Keratinocyte (primary cell): ENCODE measurements at regions not wholly inside any gene's neighbourhood (a gene's known extent, or its start where the extent isn't known, plus 50 kb on each side); places are given as distances from the start of the nearest gene placed in this dataset.

Experiments
- DNase-seq: peaks from one replicate; pipeline ENCODE4 v3.0.0-alpha.2; 2011; ENCODE audit warnings: low read depth, missing footprints, low spot score
- FAIRE-seq: peaks from 2 replicates; lab custom pipeline; 2011; peaks lifted over from hg19 to GRCh38; lab: Jason Lieb, UNC
- H2AFZ ChIP-seq: 2 replicates; pipeline ENCODE4 v1.6.0; 2012; ENCODE audit warnings: low read length, control low read depth, inconsistent platforms; ENCODE audit not compliant: control insufficient read depth
- H3K27ac ChIP-seq: 2 replicates; pipeline ENCODE4 v1.5.1; 2011; ENCODE audit warnings: low read length; ENCODE audit not compliant: control insufficient read depth, insufficient read depth
- H3K27me3 ChIP-seq: 3 replicates; pipeline ENCODE4 v1.6.0; 2011; ENCODE audit warnings: low read length; ENCODE audit not compliant: control insufficient read depth, insufficient read depth; ENCODE audit errors: extremely low read depth
- H3K36me3 ChIP-seq, 2 experiments: 2 replicates in 1 of 2; 3 replicates in 1 of 2; pipeline ENCODE4 v1.5.1; 2011; ENCODE audit warnings: low read length in 2 of 2, mild to moderate bottlenecking in 1 of 2; ENCODE audit not compliant: control insufficient read depth in 2 of 2, insufficient read depth in 2 of 2; ENCODE audit errors: extremely low read depth in 1 of 2
- H3K4me1 ChIP-seq: 3 replicates; pipeline ENCODE4 v1.5.1; 2011; ENCODE audit warnings: low read length; ENCODE audit not compliant: control insufficient read depth, insufficient read depth; ENCODE audit errors: extremely low read depth
- H3K4me2 ChIP-seq: 3 replicates; pipeline ENCODE4 v1.6.0; 2011; ENCODE audit warnings: low read depth, low read length; ENCODE audit not compliant: control insufficient read depth, insufficient read depth; ENCODE audit errors: extremely low read depth
- H3K4me3 ChIP-seq, 3 experiments: fragments of 200-600 bp in 1 of 3; sonication (generic) in 1 of 3; 2 replicates in 2 of 3; 3 replicates in 1 of 3; pipeline ENCODE4 v1.5.1; 2011 to 2016; ENCODE audit warnings: low read length in 3 of 3, mild to moderate bottlenecking in 3 of 3, control low read depth in 2 of 3, inconsistent platforms in 1 of 3, low read depth in 1 of 3, mixed read lengths in 1 of 3, mixed run types in 1 of 3, moderate library complexity in 1 of 3; ENCODE audit not compliant: control insufficient read depth in 2 of 3, insufficient read depth in 2 of 3; ENCODE audit errors: extremely low read depth in 1 of 3
- H3K79me2 ChIP-seq: 2 replicates; pipeline ENCODE4 v1.6.0; 2012; ENCODE audit warnings: low read length; ENCODE audit not compliant: control insufficient read depth, insufficient read depth
- H3K9ac ChIP-seq: 3 replicates; pipeline ENCODE4 v1.6.0; 2011; ENCODE audit warnings: low read length; ENCODE audit not compliant: control insufficient read depth, insufficient read depth; ENCODE audit errors: extremely low read depth
- H3K9me1 ChIP-seq: 3 replicates; pipeline ENCODE4 v1.6.0; 2011; ENCODE audit warnings: low read length; ENCODE audit not compliant: control insufficient read depth, insufficient read depth; ENCODE audit errors: extremely low read depth
- H3K9me3 ChIP-seq: 2 replicates; pipeline ENCODE4 v1.5.1; 2012; ENCODE audit warnings: low read depth, low read length; ENCODE audit not compliant: control insufficient read depth
- H4K20me1 ChIP-seq: 3 replicates; pipeline ENCODE4 v1.6.0; 2011; ENCODE audit warnings: low read length; ENCODE audit not compliant: control insufficient read depth, insufficient read depth; ENCODE audit errors: extremely low read depth
- EZH2 ChIP-seq: IDR thresholded peaks from one replicate; pipeline ENCODE4 v1.6.1; 2012; ENCODE audit warnings: inconsistent platforms, mild to moderate bottlenecking, low read length, moderate library complexity
- dilution Hi-C: fragments of 300-500 bp; cut with MboI; formaldehyde crosslinking; loops from one replicate; pipeline ENCODE4 v1.7.0; 2020; ENCODE audit warnings: low sequenced_read_pairs; ENCODE audit not compliant: extremely low pct_ligation_motif_present
- TF ChIP-seq, protein P1 (sequence below), 3 experiments: IDR thresholded peaks in 1 of 3; conservative IDR thresholded peaks in 1 of 3; optimal IDR thresholded peaks in 1 of 3; 2 replicates in 2 of 3; 3 replicates in 1 of 3; pipeline versions ENCODE3 to v1.5.1; 2011; ENCODE audit warnings: low read length in 3 of 3, mild to moderate bottlenecking in 3 of 3, moderate library complexity in 2 of 3, control low read depth in 1 of 3, inconsistent platforms in 1 of 3; ENCODE audit not compliant: insufficient read depth in 2 of 3; ENCODE audit errors: extremely low read depth in 1 of 3

DNA sequence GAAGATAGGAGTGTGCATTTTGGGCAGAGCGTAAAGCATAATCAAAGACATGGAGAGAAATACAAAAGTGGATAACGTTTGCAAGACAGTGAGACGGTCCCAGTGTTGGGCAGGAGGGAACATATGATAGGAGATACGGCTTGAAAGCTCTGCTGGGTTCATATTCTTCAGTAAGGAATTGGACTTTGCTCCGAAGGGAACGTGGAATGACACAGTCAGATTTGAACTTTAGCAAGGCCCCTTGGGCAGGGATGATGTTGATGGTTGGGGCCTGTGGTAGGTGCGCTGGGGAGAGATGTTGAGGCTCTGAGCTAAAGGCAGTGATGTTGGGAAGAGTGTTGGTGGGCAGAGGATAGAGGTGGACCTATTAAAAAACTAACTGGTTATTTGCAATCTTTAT lies 143.5 kb upstream of the TBX3 start:
- dilution Hi-C loops: no loop called here
- H2AFZ ChIP-seq: no peak overlapping the region
- H3K9ac ChIP-seq: no peak overlapping the region
- no peaks in the 10 kb centered on the region for H3K27me3 ChIP-seq
- H3K9me1 ChIP-seq: no peaks in the 10 kb centered on the region
- no peak for DNase-seq
- no peaks in the 10 kb centered on the region for H4K20me1 ChIP-seq
- no peaks in the 10 kb centered on the region for H3K4me1 ChIP-seq
- no peak for TF ChIP-seq EZH2
- TF ChIP-seq, protein P1, sequence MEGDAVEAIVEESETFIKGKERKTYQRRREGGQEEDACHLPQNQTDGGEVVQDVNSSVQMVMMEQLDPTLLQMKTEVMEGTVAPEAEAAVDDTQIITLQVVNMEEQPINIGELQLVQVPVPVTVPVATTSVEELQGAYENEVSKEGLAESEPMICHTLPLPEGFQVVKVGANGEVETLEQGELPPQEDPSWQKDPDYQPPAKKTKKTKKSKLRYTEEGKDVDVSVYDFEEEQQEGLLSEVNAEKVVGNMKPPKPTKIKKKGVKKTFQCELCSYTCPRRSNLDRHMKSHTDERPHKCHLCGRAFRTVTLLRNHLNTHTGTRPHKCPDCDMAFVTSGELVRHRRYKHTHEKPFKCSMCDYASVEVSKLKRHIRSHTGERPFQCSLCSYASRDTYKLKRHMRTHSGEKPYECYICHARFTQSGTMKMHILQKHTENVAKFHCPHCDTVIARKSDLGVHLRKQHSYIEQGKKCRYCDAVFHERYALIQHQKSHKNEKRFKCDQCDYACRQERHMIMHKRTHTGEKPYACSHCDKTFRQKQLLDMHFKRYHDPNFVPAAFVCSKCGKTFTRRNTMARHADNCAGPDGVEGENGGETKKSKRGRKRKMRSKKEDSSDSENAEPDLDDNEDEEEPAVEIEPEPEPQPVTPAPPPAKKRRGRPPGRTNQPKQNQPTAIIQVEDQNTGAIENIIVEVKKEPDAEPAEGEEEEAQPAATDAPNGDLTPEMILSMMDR (optimal IDR thresholded peaks at IDR 0.05 in 1 of 3, IDR thresholded peaks at IDR 0.05 in 1 of 3, conservative IDR thresholded peaks at IDR 0.05 in 1 of 3; ENCODE audit: extremely low read depth in 1 of 3, insufficient read depth in 2 of 3, low read length in 3 of 3): no peak
- H3K79me2 ChIP-seq: no peaks in the 10 kb centered on the region
- H3K9me3 ChIP-seq: no peaks in the 10 kb centered on the region
- H3K36me3 ChIP-seq: no peaks in the 10 kb centered on the region
- H3K27ac ChIP-seq: no peak overlapping the region
- H3K4me2 ChIP-seq: no peak overlapping the region
- no peak for FAIRE-seq
- H3K4me3 ChIP-seq: no peak overlapping the region

DNA sequence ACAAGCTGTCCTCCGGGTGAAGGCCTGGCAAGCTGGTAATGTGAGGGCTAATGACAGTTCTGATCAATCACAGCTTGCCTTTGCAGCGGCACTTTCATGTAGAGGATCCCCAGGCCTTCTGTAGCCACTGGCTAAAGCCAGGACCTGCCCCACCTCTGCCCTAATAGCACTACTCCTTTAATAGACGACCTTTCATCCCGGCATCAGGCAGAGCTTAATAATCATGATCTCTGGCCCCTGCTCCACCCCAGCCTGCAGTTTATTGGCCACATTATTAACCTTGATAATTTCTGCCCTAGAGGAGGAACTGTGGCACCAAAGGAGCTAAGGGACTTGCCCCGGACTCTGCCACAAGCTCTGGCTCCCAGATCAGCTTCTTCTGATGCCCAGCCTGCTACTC lies 142.3 kb upstream of the TBX3 start:
- Histone ChIP-seq H3K9me3 (no peaks in the 10 kb centered on the region), H3K27me3 (no peaks in the 10 kb centered on the region), H3K27ac (no peak overlapping the region), H3K4me2 (no peak overlapping the region), H4K20me1 (no peaks in the 10 kb centered on the region), H3K79me2 (no peaks in the 10 kb centered on the region), H3K9ac (no peak overlapping the region), H3K4me3 (no peak overlapping the region), H2AFZ (no peak overlapping the region), H3K4me1 (no peaks in the 10 kb centered on the region), H3K36me3 (no peaks in the 10 kb centered on the region), H3K9me1 (no peaks in the 10 kb centered on the region)
- dilution Hi-C loops: no loop called here
- DNase-seq (no peak), FAIRE-seq (no peak)
- TF ChIP-seq, protein P1 (optimal IDR thresholded peaks at IDR 0.05 in 1 of 3, IDR thresholded peaks at IDR 0.05 in 1 of 3, conservative IDR thresholded peaks at IDR 0.05 in 1 of 3; ENCODE audit: extremely low read depth in 1 of 3, insufficient read depth in 2 of 3, low read length in 3 of 3): no peak
- TF ChIP-seq EZH2: no peak
